Activated CD4-positive, alpha-beta T cell treated with anti-CD3 and anti-CD28 coated beads for 4 hours (primary cell): ENCODE measurements at regions not wholly inside any gene's neighbourhood (a gene's known extent, or its start where the extent isn't known, plus 50 kb on each side); places are given as distances from the start of the nearest gene placed in this dataset.
"Not testable (repeated sequence)": the region's sequence is repeated elsewhere in the genome, so short reads cannot be mapped to it uniquely, and the experiment has no call there.

Experiments
- DNase-seq, 2 donors: peaks; one replicate each; pipeline ENCODE4 v3.0.0-alpha.2; 2020

DNA sequence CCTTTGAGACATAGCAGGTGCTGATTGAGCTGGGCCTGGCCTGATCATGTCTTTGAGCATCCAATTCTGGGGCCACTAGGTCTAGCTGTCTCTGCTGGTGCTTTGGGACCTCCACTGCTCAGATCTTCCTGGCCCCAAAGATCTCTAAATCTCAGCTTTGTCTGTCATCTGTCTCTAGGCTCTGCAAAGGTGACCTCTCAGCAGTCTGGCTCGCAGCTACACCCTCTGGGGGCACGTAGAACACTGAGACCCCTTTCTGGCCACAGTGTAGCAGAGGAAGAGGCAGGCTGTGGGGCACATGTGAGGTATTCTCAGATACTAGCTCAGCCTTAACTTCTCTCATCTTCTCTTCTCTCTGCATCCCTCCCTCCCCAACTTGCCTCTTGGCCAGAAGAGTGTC is 298.1 kb upstream of the PLGLB1 start:
- not testable (repeated sequence) for DNase-seq

DNA sequence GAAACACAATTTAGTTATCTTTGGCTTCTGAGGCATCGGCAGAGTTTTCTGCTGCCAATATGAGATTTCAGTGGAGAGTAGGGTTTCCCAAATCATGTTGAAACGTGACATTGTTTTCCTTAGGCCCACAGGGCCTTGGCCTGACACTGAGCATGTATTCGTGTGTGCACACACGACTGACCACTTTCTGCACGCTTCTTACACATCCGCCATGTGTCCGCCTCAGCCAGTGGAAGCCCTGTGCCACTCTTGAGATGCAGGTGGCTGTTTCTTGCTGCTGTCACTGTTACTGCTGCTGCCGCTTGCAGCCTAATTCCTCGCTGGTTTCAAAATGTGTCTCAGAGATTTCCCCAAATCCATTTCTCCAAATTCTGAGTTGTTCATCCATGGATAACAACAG is 299.6 kb upstream of the PLGLB1 start:
- DNase-seq: not testable (repeated sequence)

- DNase-seq: not testable (repeated sequence)
Measured at GRCh38 chr2:87324335-87325041, 302.8 kb upstream of the PLGLB1 start.

DNA sequence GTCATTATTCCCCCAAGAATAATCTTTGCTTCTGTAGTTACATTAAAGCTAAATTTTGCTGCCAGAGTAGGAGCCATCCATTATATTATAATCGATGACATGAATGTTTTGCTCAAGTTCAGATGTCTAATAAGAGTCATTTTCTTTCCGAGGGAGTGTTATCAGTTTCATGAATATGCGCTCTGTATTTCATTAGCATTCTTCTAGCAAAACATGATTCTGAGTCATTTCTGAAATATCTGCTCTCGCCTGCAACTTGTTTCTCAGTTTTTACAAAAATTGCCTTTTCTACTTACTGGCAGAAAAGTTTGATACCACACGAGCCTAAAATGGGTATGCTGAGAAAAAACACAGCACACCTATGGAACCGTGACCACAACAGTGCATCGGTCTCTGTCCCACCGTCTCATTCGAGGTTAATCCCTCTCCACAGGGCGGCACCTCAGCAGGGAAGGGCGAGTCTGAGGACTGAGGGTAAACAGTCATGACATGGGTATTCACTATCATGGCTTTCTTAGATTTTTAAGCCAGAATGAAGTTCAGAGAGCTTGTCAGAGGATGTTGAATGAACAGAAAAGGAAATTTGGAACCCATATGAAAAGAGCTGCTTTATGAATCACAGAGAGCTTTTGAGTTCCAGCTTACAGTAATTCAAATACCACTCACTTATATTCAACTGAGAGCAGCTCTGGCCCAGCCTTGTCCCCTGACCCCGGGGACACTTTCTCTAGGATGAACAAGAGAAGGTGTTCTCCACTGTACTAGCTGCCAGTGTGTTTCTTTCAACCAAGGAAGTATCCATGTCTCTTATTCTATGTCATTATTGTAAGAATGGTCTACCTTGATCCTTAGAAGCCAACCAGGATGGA is 303.6 kb upstream of the PLGLB1 start:
- not testable (repeated sequence) for DNase-seq

DNA sequence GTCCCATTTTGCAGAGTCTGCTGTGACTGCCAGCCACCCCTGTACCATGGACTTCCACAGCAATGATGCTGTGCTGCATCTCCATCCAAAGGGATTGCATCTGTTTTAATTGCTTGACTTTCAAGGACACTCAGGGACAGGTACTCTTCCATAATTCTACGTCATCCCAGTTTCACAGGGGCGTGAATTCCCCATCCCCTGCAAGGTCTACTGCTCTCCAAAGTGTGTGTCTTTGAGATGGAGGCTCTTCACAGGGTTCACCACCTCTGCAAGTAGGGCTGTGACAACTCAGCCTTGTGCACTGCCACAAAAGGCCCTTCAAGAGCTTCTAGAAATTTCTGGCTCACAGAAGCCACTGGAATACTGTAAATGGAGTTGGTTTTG is 304.3 kb upstream of the PLGLB1 start:
- not testable (repeated sequence) for DNase-seq

DNA sequence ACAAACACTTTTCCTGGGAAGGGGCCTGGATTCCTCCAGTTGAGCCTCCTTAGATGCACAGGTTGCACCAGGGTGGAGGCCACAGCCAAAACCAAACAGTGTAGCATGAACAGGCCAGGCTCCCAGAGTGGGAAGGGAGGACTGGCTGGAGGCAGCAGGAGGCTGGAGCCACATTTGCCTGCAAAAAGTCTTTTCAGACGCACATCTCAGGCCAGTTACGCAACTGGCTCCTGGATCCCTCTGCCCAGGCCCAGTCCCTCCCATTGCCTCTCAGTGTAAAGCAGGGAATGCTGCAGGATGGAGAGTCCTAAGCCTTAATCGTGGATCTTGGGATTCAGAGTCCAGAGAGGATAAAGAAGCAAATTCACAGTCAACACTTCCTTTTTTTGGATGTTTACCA is 305.1 kb upstream of the PLGLB1 start:
- not testable (repeated sequence) for DNase-seq

DNA sequence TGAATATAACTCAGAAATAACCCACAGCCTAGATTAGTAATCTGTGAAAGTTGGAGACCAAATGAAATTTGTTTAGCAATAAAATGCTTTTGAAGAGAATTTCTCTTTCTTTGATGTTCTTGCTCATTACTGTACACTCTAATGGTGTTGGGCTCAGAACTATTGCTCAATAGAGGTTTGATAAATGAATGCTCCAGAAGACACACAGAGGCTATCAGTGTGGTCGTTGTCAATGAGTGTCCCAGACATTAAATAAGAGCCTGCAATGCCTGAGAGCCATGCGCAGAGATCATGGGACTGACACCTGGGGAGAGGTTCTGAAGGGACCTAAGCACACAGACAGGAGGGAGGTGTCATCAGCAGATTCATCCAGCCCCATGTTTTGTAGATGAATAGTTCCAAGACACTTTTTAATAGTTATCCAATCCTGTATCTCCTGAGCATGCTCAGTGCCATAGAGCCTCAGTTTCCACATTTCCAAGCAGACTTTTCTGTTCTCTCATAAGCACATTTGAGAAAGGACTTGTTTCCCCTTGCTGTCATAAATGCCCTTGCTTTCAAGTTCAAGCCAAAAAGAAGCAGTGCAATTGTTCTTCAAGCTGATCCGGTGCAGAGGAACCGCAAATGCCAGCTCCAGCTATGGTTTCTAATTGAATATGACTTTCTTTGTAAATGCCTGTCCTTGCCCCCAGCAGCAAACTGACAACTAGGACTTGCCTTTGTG is 306.2 kb upstream of the PLGLB1 start:
- DNase-seq: not testable (repeated sequence)

DNA sequence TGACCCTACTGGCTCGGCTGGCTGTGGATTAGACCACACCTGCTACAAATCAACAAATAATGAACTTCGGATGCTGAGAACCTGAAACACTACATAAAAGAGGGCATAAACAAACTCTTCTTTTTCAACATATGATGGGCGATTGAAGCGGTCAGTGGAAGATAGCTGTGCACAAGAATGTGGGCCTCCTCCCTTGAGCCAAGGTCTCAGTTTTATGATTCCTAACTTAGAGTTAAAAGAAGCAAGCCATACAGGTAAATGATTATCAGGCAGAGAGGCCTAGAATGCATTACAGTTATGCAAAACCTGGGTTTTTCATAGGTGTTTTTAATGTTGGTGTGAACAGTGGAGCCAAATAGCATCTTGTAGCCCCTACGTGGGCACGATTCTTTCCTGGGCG is 307.9 kb upstream of the PLGLB1 start:
- not testable (repeated sequence) for DNase-seq

DNA sequence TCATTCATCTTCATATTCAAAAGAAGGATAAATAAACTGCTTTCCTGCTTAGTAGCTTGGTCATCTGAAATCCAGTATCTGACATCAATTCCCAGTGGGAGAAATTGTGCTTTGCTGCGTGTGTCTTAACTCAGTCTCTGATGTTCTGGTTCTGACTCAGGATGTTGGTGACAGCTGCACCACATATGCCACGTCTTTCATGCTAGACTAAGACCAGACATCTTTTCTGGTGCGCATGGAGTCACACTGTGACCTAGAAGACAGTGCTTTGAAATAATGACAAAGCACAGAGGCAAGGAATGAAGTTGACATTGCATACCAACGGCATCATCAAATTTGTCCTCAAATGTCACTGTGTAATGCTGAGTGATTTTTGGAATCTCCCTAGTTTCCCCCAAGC is 308.8 kb upstream of the PLGLB1 start:
- DNase-seq: not testable (repeated sequence)

DNA sequence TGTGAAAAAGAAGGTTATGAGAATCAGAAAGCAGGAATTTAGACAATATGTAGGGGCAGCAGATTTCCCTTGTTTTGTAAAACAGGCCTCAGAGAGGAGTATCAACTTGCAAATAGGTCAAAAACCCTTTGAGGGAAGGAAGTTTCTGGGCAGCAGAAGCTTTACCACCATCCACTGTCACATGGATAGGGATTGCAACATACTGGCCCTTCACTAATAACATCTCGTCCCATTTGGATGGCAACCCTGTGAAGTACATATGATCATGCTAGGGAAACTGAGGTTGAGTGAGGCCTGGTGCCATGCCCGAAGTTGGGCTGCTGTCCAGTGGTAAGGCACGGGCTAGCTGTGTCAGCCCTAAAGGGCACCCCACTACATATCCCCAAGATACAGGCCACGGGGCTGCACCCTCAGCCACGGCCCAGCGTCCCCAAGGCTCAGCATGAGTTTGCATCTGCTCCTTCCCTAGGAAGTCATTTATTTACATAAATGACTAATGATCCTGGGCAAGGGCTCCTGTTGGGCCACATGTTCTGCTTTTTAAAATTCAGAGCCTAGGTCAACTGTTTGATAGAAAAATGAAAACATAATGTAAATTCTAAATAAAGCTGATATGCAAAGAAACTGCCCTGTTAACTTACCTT is 310.4 kb upstream of the PLGLB1 start:
- DNase-seq: not testable (repeated sequence)

DNA sequence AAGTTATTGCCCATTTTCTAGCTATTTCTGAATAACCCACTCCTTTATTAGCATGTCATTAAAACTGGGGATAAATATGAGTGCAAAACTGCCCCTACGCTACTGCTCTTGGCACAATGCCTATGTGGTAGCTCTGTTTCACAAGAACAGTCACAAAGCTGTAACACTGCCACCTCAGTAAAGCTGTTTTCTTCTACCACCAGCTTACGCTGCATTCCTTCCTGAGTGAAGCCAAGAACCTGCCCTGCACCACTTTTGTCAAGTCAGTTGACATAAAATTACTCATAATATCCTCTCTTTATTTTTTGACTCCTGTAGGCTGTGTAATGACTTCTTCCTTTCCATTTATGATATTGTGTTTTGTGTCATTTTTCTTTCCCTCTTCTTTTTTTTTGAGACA is 313.2 kb upstream of the PLGLB1 start:
- DNase-seq: not testable (repeated sequence)

DNA sequence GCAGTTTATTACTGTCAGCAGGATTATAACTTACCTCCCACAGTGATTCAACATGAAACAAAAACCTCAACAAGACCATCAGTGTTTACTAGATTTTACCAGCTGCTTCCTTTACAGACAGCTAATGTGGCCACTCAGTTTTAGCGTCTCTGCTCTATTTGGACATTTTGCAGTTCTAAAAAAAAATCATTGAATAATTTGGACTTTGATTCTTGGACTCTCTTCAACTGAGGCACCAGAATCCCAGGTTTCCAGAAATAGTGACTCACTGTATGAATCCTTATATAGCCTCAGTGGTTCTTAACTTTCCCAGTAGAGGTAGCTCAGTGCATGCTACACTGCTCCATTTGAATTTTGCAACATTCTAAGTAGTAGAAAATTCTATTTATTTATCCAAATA is 317.4 kb upstream of the PLGLB1 start:
- DNase-seq: not testable (repeated sequence)

GRCh38 chr2:87341601-87342014 is 320.0 kb upstream of the PLGLB1 start:
- peak; percentile 2 to 55 for DNase-seq

GRCh38 chr2:87342175-87342574 is 320.5 kb upstream of the PLGLB1 start:
- not testable (repeated sequence) for DNase-seq

GRCh38 chr2:87343347-87343746 is 321.7 kb upstream of the PLGLB1 start:
- not testable (repeated sequence) for DNase-seq

DNA sequence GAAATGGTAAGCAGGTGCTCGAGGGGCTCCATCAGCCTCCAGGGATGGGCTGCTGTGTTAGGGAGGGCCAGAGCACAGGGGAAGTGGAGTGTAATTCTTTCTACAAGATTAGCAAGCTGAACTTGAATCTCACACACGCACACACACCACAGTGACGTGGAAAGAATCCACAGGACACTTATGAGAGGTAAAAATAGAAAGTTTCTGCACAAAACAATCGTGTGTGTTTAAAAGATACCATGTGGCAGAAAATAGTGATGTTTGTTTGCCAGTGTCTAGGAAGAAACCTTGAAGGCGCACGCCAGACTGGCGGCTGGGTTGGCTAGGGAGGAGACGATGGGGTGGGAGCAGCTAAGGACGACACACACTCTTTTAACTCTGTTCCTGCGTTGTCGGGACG is 323.6 kb upstream of the PLGLB1 start:
- not testable (repeated sequence) for DNase-seq

DNA sequence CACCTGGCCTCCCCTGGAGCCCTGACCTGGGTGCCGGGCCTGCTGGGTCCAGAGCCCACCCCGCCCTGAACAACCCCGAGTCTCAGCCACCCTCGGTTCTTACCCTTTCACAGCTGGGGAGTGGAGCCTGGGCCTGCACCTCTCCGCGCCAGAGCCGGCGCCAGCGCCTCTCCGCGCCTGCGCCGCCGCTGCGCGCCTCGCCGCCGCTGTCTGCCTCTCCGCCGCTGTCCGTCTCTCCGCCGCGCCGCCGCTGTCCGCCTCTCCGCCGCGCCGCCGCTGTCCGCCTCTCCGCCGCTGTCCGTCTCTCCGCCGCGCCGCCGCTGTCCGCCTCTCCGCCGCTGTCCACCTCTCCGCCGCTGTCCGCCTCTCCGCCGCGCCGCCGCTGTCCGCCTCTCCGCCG is 326.9 kb upstream of the PLGLB1 start:
- not testable (repeated sequence) for DNase-seq

GRCh38 chr2:87349006-87349405 is 327.4 kb upstream of the PLGLB1 start:
- not testable (repeated sequence) for DNase-seq

- DNase-seq: not testable (repeated sequence)
Measured at GRCh38 chr2:87352178-87352934, 330.7 kb upstream of the PLGLB1 start.

DNA sequence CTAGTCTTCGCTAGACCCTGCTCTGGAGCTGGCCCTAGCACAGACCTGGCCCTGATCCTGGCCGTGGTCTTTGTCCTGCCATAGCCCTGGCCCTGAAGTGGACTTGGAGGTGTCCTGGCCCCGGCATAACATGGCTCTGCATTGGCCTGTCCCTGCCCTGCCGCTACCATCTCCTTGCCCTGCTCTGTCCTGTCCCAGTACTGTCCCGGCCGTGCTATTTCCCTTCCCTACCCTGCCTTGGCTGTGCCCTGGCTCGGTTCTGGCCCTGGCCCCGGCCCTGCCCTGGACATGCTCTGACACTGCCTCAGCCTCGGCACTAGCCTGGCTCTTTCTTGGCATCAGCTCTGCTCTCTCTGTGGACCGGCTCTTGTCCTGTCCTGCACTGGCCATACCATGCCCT is 331.8 kb upstream of the PLGLB1 start:
- DNase-seq: not testable (repeated sequence)

- DNase-seq: not testable (repeated sequence)
Measured at GRCh38 chr2:87354102-87354501, 332.5 kb upstream of the PLGLB1 start.

DNA sequence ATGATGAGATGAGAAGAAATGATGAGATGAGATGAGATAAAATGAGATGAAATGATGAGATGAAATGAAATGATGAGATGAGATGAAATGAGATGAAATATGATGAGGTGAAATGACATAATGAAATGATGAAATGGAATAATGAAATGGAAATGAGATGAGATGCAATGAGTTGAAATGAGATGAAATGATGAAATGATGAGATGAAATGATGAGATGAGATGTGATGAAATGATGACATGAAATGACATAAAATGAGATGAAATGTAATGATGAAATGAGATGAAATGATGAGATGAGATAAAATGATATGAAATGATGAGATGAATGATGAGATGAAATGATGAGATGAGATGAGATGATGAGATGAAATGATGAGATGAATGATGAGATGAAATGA is 338.6 kb upstream of the PLGLB1 start:
- DNase-seq: not testable (repeated sequence)
